ENCODE measurements at regions not wholly inside any gene's neighbourhood (a gene's known extent, or its start where the extent isn't known, plus 50 kb on each side); places are given as distances from the start of the nearest gene placed in this dataset.

- TF ChIP-seq EZH2 (IDR thresholded peaks at IDR 0.05; ENCODE audit: insufficient read depth, poor library complexity, severe bottlenecking) (no peak), EZH2phosphoT487 (IDR thresholded peaks at IDR 0.05; ENCODE audit: insufficient read depth, low read depth) (no peak)
Observed at GRCh38 chr18:78191276-78191675, 788.3 kb upstream of the SALL3 start.
